Heart left ventricle (tissue), 13 donors: ENCODE measurements at regions not wholly inside any gene's neighbourhood (a gene's known extent, or its start where the extent isn't known, plus 50 kb on each side); places are given as distances from the start of the nearest gene placed in this dataset.

ENCODE experiments used
- CTCF ChIP-seq, 12 donors: fragments of 200-600 bp; sonication (generic) in 4 of 12; IDR thresholded peaks; one replicate each; pipeline versions ENCODE4 v1.5.0 to v1.8.0; 2018 to 2022; ENCODE audit warnings: antibody characterized with exemption in 12 of 12, mild to moderate bottlenecking in 5 of 12
- POLR2A ChIP-seq, 2 donors: fragments of 450-650 bp; IDR thresholded peaks; one replicate each; pipeline ENCODE4 v1.6.1; 2017; ENCODE audit warnings: antibody characterized with exemption in 2 of 2, mild to moderate bottlenecking in 2 of 2, moderate library complexity in 2 of 2
- donor health status: ischemic (EF 13 %, LVEDD 7.1; RV severe dilation, severe dysfunction).
- donor health status: DM: no; HTN: yes; CAD: no.
- donor health status: DM: no; HTN: no; CAD: no.
- donor health status: ischemic (EF 25% LVEDD 6.9; RV normal size, moderate dysfunction).
- donor health status: ischemic (EF 25% LVEDD 5.7; RV mildly dilated, moderate dysfunction).
- donor health status: ischemic (EF 35%, LVEDD 5.7; RV mildly dilated, moderate dysfunction).
- donor health status: nonischemic (EF 11% LVEDD 7.7; RV severe dilation, severe dysfunction).
- donor health status: DM: yes; HTN: yes; CAD: no.
- donor health status: PGD.
- donor health status: ischemic (EF 29% LVEDD 5.4; RV normal size, mild dysfunction).
- donor health status: nonischemic (EF 23%, LVEDD 6.1; RV moderate dilation, normal function).

DNA sequence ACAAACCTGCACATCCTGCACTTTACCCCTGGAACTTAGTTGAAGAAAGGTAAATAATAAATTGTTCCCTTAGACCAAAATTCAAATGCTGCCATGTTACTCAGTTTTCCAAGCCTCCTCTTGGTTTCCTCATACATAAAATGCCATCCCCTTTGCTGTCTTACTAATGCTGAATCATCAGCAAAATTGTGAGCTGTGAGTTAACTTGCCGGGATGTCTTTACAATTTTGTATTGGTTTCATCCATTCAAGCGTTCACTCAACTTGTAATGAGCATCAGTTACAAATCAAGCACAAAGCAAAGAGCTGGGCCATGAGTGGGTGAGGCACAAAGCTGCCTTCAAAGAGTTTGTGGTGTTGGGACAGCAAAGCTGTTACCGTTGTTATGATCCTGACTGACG lies 395.8 kb upstream of the ZMIZ1 start:
- no peak for TF ChIP-seq CTCF (IDR thresholded peaks at IDR 0.05)
- TF ChIP-seq POLR2A (IDR thresholded peaks at IDR 0.05) = no peak
